GM18870 (cell line): ENCODE measurements at regions not wholly inside any gene's neighbourhood (a gene's known extent, or its start where the extent isn't known, plus 50 kb on each side); places are given as distances from the start of the nearest gene placed in this dataset.
"Not testable (repeated sequence)": the region's sequence is repeated elsewhere in the genome, so short reads cannot be mapped to it uniquely, and the experiment has no call there.

Source experiments
- ATAC-seq: cut with Tn5 transposase; IDR thresholded peaks from one replicate; pipeline ENCODE4 v1.9.1; 2021; ENCODE audit warnings: moderate library complexity; ENCODE audit not compliant: unreplicated experiment

DNA sequence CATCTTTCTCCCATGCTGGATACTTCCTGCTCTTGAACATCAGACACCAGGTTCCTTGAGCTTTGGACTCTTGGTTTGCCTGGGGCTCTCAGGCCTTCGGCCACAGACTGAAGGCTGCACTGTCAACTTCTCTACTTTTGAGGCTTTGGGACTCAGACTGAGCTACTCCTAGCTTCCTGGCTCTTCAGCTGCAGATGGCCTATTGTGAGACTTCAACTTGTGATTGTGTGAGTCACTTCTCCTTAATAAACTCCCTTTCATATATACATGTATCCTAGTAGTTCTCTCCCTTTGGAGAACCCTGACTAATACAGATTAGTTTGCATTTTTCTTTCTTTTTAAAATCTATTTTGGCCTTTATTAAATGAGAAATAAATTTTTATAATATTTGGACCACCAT is 276.2 kb upstream of the SEMA3C start:
- no peak for ATAC-seq

DNA sequence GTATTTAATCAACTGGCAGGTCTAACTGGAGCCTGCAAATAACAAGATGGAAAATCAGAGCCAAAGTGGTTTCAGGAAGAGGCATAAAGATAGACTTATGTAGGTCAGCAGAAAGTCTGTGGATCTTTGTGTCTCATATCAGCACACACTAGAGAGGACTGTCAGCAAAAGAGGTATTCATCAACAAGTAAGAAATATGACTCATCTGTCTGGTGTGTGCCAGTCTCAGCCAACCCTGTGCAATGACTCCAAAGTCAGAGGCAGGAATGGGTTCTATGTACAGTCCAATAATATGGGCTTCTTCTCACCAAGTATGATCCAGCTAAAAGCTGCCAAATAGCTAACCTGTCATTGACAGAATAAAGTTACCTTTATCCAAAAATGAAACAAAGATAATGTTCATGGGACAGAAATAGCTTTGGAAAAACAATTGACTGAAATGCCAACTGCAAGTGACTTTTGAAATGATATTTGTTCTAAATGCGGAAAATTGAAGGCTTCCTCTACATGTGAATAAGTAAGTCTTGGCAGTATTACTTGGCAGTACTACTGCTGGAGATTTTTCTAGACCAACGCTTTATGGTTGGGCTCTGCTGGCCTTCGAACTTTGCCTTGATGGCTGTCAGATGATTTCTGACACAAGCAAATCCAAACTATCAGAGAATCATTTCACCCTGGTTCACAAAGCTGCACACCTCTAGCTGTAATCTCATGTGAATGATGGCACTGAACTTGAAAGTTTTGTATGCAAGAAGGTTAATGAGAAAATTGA is 272.3 kb upstream of the SEMA3C start:
- no peak for ATAC-seq

GRCh38 chr7:81187753-81188152 is 268.9 kb upstream of the SEMA3C start:
- no peak for ATAC-seq

DNA sequence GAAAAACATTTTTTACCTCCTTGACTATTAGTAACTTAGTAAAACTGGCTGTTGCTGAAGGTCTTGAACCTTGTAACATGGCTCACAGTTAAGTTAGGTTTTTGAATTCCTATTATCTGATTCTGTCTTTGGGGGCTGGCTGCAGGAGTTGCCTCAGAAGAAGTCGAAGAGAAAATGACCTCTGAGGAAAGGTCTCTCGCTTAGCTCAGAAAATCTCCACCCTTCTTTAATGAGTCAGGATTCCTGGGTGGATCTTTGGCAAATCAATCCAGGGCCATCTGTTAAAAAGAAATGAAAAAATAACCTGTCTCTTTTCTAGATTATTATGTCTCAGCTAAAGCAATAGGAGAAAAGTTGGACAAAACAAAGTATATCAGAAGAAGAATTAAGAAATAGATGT is 267.8 kb upstream of the SEMA3C start:
- ATAC-seq = no peak

DNA sequence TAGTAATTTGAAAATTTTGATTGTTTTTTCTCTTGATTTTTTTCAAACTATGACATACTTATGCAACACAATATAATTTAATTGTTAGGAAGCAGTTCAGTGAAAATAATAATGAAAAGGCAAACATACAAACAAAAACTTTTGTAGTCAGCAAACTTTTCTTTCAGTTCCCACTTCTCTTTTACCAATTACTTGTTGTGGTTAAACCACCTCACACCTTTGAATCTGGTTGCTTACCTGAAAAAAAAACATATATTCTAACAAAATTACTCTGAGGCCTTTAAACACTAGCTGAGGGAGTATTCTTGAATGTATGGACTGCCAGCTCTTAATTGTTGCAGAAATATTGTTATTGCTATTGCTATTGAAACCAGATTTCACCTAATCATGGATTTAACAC is 266.2 kb upstream of the SEMA3C start:
- no peak for ATAC-seq

GRCh38 chr7:81183326-81183725 is 264.5 kb upstream of the SEMA3C start:
- no peak for ATAC-seq

GRCh38 chr7:81182056-81182455 is 263.2 kb upstream of the SEMA3C start:
- ATAC-seq = not testable (repeated sequence)

GRCh38 chr7:81181066-81181465 is 262.2 kb upstream of the SEMA3C start:
- no peak for ATAC-seq

GRCh38 chr7:81180573-81180972 is 261.7 kb upstream of the SEMA3C start:
- no peak for ATAC-seq

- no peak for ATAC-seq
Measured at GRCh38 chr7:81175275-81175940, 256.6 kb upstream of the SEMA3C start.

GRCh38 chr7:81173766-81174281 is 255.0 kb upstream of the SEMA3C start:
- no peak for ATAC-seq

DNA sequence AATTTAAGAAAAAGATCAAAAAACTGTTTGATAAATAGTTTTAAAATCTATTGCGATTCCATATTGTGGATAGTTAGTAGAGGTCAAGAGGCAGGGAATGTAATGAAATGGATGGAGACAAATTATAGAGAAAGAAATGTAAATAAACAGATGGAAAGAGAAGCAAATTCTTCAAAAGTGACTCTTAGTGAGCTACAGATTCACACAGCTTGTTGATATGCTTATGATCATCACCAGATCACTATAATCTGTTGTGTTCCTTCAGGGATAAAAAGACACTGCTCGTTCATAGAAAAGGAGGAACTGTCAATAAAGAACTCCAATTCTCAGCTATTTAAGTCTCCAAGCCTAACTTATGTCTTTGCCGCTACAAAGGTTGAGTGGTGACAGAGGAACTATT is 251.4 kb upstream of the SEMA3C start:
- ATAC-seq = no peak

DNA sequence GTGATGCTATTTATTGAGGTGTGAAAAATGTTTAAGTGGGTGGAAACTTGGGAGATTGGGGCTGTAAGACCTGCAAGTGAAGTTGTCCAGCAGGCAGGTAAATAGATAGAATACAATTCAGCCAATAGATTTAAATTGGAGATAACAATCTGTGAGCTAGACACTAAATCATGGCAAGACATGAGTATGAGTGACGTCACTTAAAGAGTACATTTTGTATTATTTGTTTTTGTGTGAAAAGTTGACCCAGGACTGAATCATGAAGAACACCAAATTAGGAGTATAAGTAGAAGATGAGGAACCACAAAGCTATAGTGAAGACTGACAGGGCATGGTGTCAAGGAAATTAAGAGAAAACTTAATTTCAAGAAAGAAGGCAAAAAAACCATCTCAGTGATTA is 249.1 kb upstream of the SEMA3C start:
- no peak for ATAC-seq

DNA sequence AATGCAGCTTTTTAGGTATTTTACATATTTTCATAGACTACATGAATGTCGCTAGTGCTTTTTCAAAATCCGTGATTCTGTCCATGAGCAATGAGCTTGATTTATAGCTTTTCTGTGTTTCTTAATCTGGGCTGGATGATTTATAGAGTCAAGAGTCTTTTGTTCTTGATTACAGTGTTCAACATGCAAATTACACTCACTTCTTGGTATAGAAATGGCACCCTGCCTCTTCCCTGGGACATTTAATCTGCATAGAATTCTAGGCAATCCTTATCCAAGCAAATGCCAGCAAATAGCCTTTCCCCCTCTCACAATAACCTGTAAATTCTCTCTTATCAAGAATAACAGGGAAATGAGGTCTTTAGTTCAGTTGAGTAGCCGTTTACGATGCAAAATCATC is 246.2 kb upstream of the SEMA3C start:
- no peak for ATAC-seq

- no peak for ATAC-seq
Measured at GRCh38 chr7:81162771-81163525, 244.1 kb upstream of the SEMA3C start.

DNA sequence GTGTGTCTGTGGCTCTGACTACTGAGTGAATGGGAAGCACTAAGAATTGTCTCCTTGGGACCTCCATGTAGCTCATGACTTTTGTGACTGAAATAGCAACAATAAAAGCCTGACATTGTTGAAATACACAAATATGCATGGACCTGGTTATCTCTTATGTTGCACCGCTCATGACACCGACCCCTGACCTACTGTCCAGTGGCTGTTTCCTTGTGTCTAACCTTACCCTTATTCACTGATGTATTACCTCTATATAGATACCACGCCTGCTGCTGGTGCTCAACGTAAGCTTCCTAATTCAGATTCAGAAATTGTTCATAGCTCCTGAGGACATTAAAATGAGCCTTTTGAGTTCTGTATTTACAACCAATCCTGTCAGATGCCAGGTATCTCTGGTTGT is 243.4 kb upstream of the SEMA3C start:
- ATAC-seq = no peak

DNA sequence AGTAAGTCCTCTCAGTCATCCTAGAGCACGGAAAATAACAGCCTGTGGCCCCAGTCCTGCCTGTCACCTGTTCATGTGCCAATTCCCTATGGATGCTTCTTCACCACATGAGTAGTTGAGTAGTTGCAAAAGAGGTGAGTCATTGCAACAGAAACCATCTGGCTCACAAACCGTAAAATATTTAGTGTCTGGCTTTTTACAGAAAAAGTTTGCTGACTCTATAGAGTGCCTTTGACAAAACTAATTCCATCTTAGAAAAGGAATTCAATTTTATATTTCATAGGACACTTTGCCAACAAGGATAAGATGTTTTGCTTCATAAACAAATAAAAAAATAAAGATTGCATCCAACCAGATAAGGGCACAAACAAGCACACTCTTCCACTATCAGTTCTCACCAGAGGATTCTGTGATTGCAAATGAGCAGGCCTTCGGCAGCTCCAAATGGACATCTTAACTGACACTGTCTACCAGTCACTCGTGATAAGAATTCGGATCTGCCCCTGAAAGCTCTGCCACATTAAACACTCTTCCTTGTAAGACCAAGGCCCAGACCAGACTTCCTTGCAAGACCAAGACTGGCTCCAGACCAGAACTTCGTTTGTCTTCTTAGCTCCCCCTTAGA is 242.7 kb upstream of the SEMA3C start:
- ATAC-seq = no peak

- no peak for ATAC-seq
Measured at GRCh38 chr7:81159402-81159801, 240.6 kb upstream of the SEMA3C start.

- ATAC-seq = no peak
Measured at GRCh38 chr7:81158189-81158588, 239.3 kb upstream of the SEMA3C start.

DNA sequence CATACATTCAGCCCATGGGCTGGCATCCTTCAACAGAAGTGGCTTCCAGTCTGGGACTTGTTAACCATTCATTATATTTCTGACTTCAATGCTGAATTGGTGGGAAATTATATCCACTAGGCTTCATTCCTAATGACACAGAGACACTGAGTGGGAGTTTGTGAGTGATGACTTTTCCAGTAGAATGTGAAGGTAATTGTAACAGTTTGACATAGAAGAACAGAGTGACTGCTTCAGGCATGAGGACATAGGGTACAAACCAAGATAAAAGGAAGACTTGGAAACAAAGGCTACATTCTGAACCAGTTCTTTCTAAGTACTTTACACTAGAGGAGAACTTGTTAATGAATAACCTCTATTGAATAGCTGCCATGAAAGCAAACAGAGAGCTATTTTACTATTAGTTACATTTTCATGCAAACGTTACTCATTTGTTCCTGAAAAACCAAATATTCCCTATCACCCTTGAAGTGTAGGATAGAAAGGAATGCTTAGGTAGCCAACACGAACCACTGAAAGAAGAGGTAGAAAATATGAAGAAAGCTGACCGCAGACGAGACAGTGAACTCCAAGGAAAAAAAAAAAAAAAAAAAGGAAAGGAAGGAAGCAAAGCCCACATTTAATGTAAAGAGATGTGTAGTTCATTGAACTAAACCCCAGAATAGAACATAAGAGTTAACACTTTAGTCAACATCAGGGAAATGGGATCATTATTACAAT is 237.0 kb upstream of the SEMA3C start:
- ATAC-seq = no peak

GRCh38 chr7:81154565-81154964 is 235.7 kb upstream of the SEMA3C start:
- ATAC-seq = no peak
